ENCODE measurements at regions not wholly inside any gene's neighbourhood (a gene's known extent, or its start where the extent isn't known, plus 50 kb on each side); places are given as distances from the start of the nearest gene placed in this dataset.

DNA sequence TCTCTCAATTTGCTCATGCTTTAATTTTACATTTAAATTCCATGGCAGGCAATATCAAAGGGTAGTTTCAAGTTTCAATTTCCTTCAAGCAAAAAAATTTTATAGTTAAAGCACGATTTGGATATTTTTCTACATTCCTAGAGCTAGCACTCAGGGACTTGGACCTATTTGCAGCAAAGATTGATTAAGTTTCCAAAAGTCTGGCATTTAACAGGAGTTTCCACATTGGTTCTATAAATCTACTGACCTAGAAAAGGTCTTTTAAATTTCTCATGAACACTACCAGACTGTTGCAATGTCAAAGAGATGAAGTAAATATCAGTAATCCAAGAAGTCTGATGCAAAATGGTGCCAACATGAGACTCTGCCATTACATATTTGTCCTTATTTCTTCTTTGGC, 253.7 kb upstream of the LINC00305 start:
- no peaks in the 10 kb centered on the region for H3K27me3 ChIP-seq (ENCODE audit: control insufficient read depth, insufficient read depth, low read length)
- DNase-seq (ENCODE audit: low read depth), result no peak
- TF ChIP-seq, protein P1, sequence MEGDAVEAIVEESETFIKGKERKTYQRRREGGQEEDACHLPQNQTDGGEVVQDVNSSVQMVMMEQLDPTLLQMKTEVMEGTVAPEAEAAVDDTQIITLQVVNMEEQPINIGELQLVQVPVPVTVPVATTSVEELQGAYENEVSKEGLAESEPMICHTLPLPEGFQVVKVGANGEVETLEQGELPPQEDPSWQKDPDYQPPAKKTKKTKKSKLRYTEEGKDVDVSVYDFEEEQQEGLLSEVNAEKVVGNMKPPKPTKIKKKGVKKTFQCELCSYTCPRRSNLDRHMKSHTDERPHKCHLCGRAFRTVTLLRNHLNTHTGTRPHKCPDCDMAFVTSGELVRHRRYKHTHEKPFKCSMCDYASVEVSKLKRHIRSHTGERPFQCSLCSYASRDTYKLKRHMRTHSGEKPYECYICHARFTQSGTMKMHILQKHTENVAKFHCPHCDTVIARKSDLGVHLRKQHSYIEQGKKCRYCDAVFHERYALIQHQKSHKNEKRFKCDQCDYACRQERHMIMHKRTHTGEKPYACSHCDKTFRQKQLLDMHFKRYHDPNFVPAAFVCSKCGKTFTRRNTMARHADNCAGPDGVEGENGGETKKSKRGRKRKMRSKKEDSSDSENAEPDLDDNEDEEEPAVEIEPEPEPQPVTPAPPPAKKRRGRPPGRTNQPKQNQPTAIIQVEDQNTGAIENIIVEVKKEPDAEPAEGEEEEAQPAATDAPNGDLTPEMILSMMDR (IDR thresholded peaks at IDR 0.05; ENCODE audit: insufficient read depth, low read length, poor library complexity, severe bottlenecking), result no peak

DNA sequence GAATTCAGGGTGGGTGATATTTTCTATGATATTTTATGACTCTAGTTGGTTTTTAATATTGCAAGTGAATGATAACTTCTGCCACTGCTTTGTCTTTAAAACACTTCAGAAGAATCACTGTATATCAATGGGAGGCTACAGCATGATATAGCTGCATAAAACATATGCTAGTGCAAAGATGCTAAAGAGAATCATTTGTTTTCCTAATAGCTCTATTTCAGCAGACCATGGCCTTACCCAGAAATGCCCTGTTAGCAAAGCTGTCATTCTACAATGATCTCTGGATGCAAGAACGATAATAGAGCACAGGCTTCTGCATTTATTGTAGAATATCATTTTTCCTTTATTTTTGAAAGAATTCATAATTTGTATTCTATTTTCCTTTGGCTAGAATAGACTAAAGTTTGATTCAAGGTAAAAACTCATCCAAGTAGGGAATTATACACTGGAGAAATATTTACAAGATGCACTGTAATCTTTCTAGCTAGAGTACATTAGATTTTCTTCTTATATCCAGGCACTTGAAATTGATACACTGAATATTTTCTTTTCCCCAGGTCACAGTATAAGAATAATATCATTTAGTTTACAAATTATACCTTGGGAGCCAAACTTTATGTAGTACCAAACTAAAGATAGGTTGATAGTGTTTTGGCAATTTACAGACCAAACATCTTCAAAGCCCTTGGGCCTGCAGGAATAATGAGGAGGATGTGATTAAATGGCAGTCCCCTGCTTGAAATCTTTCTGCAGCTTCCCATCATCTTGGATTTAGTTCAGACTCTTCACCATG, 252.6 kb upstream of the LINC00305 start:
- TF ChIP-seq, protein P1 (IDR thresholded peaks at IDR 0.05; ENCODE audit: insufficient read depth, low read length, poor library complexity, severe bottlenecking), result no peak
- Histone ChIP-seq H3K4me3 (ENCODE audit: low read depth, low read length) (no peak overlapping the region), H3K36me3 (ENCODE audit: control insufficient read depth, insufficient read depth, low read length) (no peaks in the 10 kb centered on the region), H3K27me3 (ENCODE audit: control insufficient read depth, insufficient read depth, low read length) (no peaks in the 10 kb centered on the region)
- no peak for DNase-seq (ENCODE audit: low read depth)

More for the DNA sequence above, 253.7 kb upstream of the LINC00305 start:
- Histone ChIP-seq H3K4me3 (ENCODE audit: low read depth, low read length) (no peak overlapping the region), H3K36me3 (ENCODE audit: control insufficient read depth, insufficient read depth, low read length) (no peaks in the 10 kb centered on the region)

DNA sequence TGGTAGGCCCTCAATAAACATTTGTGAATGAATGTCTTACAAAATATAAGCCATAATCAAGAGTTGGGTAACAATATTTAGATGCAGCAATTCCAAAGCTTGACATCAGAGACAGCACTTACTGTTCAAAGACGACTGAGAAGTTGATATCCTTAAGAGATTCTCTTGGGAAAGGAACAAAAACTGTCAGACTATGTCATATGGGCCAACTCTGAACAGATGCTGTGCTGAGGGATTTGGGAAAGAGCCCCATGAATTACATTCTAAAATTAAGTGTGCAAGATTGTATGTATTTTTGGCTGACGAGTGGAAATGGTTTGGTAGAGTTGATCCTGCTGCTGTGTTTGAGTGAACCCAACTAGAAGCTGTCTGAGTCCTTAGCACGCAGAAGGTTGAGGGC, 250.7 kb upstream of the LINC00305 start:
- H3K27me3 ChIP-seq (ENCODE audit: control insufficient read depth, insufficient read depth, low read length), result no peaks in the 10 kb centered on the region

DNA sequence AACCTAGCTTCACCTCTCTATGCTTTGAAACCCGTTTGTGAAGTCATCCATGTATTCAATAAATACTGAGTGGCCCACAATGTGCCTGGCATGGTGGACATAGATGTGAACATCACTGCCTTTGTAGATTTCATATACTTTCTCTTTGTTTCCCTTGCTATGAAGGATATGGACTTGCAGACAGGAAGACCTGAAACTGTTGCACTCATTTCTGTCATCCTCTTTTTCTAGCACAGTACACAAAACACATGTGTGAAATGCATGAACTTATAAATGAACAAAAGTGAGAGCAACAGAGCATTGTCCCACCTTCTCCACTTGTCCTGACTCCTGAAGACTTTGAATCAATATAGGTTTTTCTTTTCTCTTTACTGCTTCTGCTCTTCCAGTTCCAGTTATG, 249.4 kb upstream of the LINC00305 start:
- Histone ChIP-seq H3K27me3 (ENCODE audit: control insufficient read depth, insufficient read depth, low read length) (no peaks in the 10 kb centered on the region), H3K4me3 (ENCODE audit: low read depth, low read length) (no peak overlapping the region), H3K36me3 (ENCODE audit: control insufficient read depth, insufficient read depth, low read length) (no peaks in the 10 kb centered on the region)
- TF ChIP-seq, protein P1 (IDR thresholded peaks at IDR 0.05; ENCODE audit: insufficient read depth, low read length, poor library complexity, severe bottlenecking), result no peak
- no peak for DNase-seq (ENCODE audit: low read depth)

More for the DNA sequence above, 250.7 kb upstream of the LINC00305 start:
- DNase-seq (ENCODE audit: low read depth), result no peak
- no peaks in the 10 kb centered on the region for H3K36me3 ChIP-seq (ENCODE audit: control insufficient read depth, insufficient read depth, low read length)
- no peak overlapping the region for H3K4me3 ChIP-seq (ENCODE audit: low read depth, low read length)
- TF ChIP-seq, protein P1 (IDR thresholded peaks at IDR 0.05; ENCODE audit: insufficient read depth, low read length, poor library complexity, severe bottlenecking), result no peak

DNA sequence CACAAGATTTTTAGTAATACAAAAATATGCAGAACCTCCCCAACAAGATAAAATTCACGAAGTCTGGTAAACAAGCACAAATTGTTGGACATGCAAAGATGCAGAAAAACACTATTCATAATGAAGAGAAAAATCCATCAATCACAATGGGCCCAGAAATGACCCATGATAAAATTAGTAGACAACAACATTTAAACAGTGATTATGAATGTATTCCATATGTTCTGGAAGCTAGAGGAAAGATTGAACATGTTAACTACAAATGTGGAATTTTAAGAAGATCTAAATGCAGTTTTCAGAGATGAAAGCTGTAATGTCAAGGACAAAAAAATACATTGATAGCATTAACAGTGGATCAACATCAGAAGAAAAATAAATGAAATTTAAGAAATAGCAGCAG, 243.3 kb upstream of the LINC00305 start:
- no peaks in the 10 kb centered on the region for H3K27me3 ChIP-seq (ENCODE audit: control insufficient read depth, insufficient read depth, low read length)
- TF ChIP-seq, protein P1 (IDR thresholded peaks at IDR 0.05; ENCODE audit: insufficient read depth, low read length, poor library complexity, severe bottlenecking), result no peak
- DNase-seq (ENCODE audit: low read depth), result no peak
- H3K36me3 ChIP-seq (ENCODE audit: control insufficient read depth, insufficient read depth, low read length), result no peaks in the 10 kb centered on the region
- no peak overlapping the region for H3K4me3 ChIP-seq (ENCODE audit: low read depth, low read length)

DNA sequence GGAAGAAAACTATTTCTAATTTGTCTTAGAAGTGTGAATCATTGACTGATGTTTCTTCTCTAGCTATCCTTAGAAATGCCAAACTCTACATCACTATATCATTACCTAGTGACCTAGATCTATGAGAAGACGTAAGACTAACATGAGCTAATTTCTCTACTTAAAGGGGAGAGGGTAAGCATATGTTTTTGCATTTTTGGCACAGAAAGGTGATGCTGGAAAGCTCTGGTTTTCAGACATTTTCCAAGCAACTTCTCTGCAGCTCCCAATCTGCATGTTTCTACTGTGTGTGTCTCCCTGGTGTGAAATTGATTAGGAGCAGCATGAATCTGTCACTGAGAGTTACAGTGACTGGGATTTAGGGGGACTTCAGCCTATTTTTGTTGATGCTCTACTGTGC, 235.2 kb upstream of the LINC00305 start:
- H3K4me3 ChIP-seq (ENCODE audit: low read depth, low read length), result no peak overlapping the region
- no peaks in the 10 kb centered on the region for H3K27me3 ChIP-seq (ENCODE audit: control insufficient read depth, insufficient read depth, low read length)
- H3K36me3 ChIP-seq (ENCODE audit: control insufficient read depth, insufficient read depth, low read length), result no peaks in the 10 kb centered on the region
- no peak for DNase-seq (ENCODE audit: low read depth)
- TF ChIP-seq, protein P1 (IDR thresholded peaks at IDR 0.05; ENCODE audit: insufficient read depth, low read length, poor library complexity, severe bottlenecking), result no peak

Measured in kidney epithelial cell (primary cell).